ENCODE measurements at regions not wholly inside any gene's neighbourhood (a gene's known extent, or its start where the extent isn't known, plus 50 kb on each side); places are given as distances from the start of the nearest gene placed in this dataset.
A peak's percentile ranks its signal among the peaks of the same experiment; 100 is the strongest.

DNA sequence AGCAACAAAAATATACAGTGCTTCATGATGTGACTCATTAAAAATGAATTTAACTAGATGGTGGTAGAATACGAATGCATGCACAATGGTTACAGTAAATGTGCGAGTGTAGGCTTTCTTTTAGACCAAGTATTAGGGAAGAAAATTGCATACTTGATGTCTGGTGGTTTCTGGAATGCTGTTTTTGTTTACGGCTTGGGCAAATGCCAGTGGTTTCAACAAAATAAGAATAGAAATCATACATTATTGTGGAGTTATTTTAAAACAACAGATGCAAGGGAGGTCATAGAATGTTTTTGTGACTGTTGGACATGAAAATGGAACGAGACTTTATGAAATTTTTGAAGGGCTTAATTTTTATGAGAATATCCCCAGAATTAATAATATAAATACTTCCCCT is 580.9 kb downstream of the PLCL1 start:
- in situ Hi-C loops (cut with MboI; ENCODE audit: low sequenced_read_pairs, unreplicated experiment): no loop called here
- no peak for DNase-seq (ENCODE audit: low spot score)
- no peak for TF ChIP-seq CTCF (IDR thresholded peaks at IDR 0.05; ENCODE audit: borderline replicate concordance, control extremely low read depth, extremely low read depth, insufficient read depth, missing control alignments)

DNA sequence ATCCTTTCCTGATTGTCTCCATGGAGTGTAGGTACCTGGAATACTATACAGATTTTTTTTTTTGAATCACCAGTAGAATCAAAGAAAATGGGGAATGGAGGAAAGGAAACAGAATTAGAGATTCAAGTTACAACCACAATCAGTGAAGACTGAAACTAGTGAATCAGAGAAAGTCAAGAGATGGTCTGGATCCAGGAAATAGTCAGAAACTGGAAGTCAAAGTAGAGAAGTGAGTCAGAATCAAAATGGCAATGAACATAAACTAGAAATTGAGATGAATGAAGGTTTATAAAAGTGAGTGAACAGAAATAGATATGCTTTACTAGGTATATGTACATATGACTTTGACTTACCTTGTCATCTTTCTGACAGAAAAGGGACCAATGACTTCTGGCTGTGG is 579.0 kb downstream of the PLCL1 start:
- in situ Hi-C loops (cut with MboI; ENCODE audit: low sequenced_read_pairs, unreplicated experiment): no loop called here
- no peak for TF ChIP-seq CTCF (IDR thresholded peaks at IDR 0.05; ENCODE audit: borderline replicate concordance, control extremely low read depth, extremely low read depth, insufficient read depth, missing control alignments)
- DNase-seq (ENCODE audit: low spot score): no peak

DNA sequence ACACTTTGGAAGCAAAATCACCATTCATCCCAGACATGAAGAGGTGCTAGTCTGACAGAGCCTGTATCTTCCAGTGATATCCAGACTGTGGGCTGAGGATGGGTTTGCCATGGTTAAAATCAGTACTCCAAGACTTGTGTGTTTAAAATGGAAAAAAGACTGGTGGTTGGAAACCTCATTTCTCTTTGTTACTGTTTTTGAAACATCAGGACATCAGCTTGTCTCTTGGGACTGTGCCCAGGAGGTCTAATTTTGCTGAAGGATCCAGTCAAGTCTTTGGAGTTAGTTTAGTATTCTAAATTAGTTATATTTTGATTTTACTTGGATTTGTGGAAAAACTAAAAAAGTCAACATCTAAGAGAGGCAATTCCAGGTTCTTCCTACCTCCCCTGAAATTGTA is 578.4 kb downstream of the PLCL1 start:
- DNase-seq (ENCODE audit: low spot score): no peak
- in situ Hi-C loops (cut with MboI; ENCODE audit: low sequenced_read_pairs, unreplicated experiment): no loop called here
- no peak for TF ChIP-seq CTCF (IDR thresholded peaks at IDR 0.05; ENCODE audit: borderline replicate concordance, control extremely low read depth, extremely low read depth, insufficient read depth, missing control alignments)

DNA sequence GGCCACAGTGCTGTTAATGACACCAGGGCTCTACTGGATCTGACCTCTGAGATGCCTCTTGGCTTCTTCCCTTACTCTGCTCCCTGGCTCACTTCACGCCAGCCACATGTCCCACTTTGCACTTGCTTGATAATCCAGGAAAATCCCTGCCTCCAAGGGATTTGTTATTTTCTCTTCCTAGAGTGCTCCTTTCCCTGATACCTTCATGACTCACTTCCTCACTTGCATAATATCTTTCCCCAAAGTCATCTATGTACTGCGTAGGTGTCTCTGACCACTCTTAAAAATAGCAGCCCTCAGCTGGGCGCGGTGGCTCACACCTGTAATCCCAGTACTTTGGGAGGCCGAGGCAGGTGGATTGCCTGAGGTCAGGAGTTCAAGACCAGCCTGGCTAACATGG is 572.3 kb downstream of the PLCL1 start:
- no peak for DNase-seq (ENCODE audit: low spot score)
- TF ChIP-seq CTCF (IDR thresholded peaks at IDR 0.05; ENCODE audit: borderline replicate concordance, control extremely low read depth, extremely low read depth, insufficient read depth, missing control alignments): no peak
- in situ Hi-C loops (cut with MboI; ENCODE audit: low sequenced_read_pairs, unreplicated experiment): no loop called here

GRCh38 chr2:198375083-198375410 is 570.7 kb downstream of the PLCL1 start:
- no peak for DNase-seq (ENCODE audit: low spot score)
- in situ Hi-C loops (cut with MboI; ENCODE audit: low sequenced_read_pairs, unreplicated experiment): no loop called here
- TF ChIP-seq CTCF (IDR thresholded peaks at IDR 0.05; ENCODE audit: borderline replicate concordance, control extremely low read depth, extremely low read depth, insufficient read depth, missing control alignments): no peak

DNA sequence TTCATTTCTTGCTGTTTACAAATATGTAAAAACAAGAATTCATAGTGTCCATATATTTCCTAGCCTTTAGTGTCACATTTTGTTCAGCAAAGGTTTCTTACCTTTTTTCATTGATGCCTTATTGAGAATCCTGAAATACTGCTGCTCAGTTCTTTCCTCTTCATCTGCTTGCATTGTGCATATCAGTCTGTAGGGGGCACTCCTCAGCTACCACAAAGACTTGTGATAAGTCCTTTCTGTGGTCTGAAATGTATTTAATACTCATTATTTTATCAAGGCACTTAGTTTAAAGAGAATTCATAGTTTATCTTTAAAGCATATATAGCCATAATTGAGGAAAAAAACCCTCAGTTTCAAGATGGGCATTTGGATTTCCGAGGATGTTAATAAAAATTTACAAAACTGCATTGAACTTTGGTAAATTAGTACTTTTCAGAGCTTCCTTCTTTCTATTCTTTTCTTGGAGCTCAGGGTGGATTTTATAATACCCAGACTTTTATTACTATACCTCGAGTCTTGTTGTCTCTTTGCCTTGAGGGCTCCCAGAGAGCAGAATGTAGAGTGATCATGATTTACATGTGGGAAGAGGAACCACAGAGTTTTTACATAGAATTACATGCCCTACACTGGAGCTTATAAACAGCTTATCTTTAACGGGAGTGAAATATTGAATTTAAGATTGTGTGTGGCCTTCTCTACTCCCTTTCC is 570.1 kb downstream of the PLCL1 start:
- TF ChIP-seq CTCF (IDR thresholded peaks at IDR 0.05; ENCODE audit: borderline replicate concordance, control extremely low read depth, extremely low read depth, insufficient read depth, missing control alignments): peak; percentile 59
- in situ Hi-C loops (cut with MboI; ENCODE audit: low sequenced_read_pairs, unreplicated experiment): no loop called here
- peak; percentile 13 for DNase-seq (ENCODE audit: low spot score)
